ENCODE measurements at regions not wholly inside any gene's neighbourhood (a gene's known extent, or its start where the extent isn't known, plus 50 kb on each side); places are given as distances from the start of the nearest gene placed in this dataset.
"Not testable (repeated sequence)": the region's sequence is repeated elsewhere in the genome, so short reads cannot be mapped to it uniquely, and the experiment has no call there.

- DNase-seq (ENCODE audit: low read depth) = no peak
Measured at GRCh38 chr15:58295637-58296215, 136.1 kb upstream of the LIPC start.

DNA sequence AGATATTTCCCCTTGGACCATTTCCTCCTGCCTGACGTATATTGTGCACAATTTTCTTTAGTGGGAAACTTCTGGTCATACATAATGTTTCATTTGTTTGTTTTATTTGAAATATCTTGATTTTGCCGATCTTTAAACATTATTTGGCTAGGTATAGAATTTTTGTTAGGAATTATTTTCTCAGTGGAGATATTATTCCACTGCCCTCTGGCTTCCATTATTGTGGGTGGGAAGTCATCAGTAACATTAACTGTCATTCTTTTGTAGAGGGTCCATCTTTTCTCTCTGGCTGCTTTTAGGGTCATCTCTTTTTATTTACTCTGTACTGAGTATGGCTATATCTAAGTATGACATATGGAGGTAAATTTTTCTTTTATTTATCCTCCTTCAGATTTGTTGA lies 135.5 kb upstream of the LIPC start:
- no peak for DNase-seq (ENCODE audit: low read depth)

GRCh38 chr15:58297639-58298038 lies 134.2 kb upstream of the LIPC start:
- no peak for DNase-seq (ENCODE audit: low read depth)

DNA sequence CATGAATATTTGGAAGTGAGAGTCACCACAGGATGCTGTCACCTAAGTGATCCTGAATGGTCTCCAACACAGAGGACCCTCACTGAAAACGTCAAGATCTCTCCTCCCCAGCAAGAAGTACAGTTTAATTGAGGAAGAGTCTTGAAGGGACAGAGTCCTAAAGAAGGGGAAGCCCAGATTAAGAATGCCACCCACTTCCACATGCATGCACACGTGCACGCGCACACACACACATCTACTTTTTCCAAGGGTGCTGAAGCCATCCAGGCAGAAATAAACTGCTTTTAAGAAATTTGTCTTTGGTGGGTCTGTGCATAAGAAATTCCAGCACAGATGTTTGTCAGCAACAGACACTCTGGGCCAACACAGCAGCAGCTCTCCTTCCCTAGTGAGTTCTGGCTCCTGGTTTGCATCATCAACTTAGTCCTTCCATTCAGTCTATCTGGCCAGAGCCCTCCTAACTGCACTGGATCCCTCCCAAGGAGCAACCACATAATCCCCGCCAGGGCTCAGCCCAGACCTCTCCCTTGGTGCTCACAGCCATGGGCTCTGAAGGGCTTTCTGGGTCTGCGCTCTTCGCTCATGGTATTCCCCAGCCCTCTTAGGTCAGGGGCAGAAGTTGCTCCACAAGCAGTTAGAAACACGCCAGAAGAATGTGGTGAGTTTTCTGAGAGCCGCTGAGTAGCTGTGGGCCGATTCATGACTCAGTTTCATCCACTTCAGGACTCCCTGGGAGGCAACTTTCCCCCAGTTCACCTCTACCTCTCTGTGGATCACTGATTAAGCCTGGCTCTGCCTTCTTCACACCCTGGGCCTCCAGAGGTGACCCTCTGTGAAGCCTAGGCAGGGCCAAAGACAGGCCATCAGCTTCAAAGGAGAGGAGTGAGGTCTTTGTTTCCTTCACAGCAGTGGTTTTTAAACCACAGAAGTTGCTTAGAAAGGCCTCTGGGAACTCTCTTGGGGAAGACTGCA lies 132.6 kb upstream of the LIPC start:
- DNase-seq (ENCODE audit: low read depth) = no peak

DNA sequence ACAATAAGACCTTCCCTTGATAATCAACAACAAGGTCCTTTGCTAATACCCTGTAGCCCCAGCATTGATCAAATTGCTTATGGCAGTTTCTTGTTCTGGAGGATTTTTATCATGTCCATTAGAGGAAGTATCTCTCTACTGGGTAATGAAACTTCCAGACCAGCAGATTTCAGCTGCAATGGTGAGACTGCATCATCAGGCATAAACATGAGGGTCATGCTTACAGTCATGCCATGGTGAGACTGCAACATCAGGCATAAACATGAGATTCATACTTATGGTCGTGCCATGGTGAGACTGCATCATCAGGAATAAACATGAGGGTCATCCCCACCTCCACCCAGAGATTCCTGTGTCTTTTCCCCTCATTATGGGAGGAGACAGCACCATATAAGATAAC lies 129.0 kb upstream of the LIPC start:
- DNase-seq (ENCODE audit: low read depth) = no peak

GRCh38 chr15:58303236-58303635 lies 128.6 kb upstream of the LIPC start:
- DNase-seq (ENCODE audit: low read depth) = no peak

DNA sequence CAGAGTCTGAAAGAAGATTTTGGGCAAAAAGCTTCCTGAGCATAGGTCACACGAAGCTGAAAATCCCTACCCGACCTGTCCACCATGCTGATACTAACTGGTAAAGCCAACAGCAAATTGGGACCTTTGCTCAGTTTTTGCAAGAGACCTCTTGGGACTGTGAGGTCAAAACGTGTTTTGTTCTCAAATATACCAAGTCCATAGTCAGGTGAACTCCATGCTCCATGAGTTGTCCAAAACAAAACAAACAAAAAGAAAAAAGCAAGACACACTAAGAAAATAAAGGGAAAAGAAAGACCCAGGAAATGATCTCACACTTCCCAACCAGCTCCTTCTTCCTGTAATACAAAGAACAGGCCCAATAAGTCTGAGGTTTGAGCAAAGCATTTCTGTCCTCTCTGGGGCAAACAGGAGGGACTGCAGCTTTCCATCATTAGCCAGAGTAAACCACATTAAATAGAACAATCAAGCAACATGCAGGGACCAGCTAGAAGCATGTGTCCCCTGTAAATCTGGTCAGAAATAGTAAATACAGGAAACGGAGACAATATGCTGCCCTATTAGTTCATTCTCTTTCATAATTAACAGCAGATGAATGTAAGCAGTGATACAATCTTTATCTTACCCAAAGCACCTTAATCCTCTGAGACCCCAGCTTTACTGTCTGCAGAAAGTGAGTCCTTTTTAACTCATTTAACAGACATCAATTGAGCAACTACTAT lies 125.0 kb upstream of the LIPC start:
- no peak for DNase-seq (ENCODE audit: low read depth)

GRCh38 chr15:58307313-58307961 lies 124.4 kb upstream of the LIPC start:
- DNase-seq (ENCODE audit: low read depth) = no peak

GRCh38 chr15:58308742-58309355 lies 122.9 kb upstream of the LIPC start:
- no peak for DNase-seq (ENCODE audit: low read depth)

- no peak for DNase-seq (ENCODE audit: low read depth)
Measured at GRCh38 chr15:58309963-58310928, 121.5 kb upstream of the LIPC start.

DNA sequence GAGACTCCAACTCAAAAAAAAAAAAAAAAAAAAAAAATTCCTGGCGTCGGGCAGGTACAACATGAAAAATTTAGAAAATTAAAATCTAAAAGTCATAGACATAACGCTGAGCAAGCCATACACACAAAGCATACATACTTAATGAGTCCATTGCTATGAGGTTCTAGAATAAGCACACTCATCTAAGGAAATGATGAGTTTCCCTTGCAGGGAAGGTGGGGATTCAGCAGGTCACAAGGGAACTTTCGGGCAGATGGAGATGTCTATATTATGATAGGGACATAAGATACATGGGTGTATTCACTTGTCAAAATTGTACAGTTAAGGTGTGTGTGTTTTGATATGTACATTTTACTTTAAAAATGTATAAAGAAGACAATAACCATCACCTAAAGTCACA lies 120.2 kb upstream of the LIPC start:
- no peak for DNase-seq (ENCODE audit: low read depth)

DNA sequence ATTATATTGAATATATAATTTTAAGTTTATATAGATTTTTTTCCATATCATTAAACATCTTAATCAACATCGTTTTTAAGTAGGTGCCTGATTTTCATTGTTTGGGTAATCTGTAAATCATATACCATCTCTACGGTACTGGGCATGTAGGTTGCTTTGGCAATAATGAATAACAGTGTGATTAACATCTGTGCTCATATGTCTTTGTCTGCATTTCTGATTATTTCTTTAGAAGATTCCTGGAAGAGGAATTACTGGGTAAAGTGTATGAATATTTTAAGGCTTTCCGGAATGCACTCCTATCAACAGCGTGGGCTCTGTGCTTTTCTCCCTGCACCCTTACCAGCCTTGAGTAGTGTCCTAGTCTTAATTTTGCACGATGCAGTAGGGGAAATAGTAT lies 119.8 kb upstream of the LIPC start:
- DNase-seq (ENCODE audit: low read depth) = no peak

DNA sequence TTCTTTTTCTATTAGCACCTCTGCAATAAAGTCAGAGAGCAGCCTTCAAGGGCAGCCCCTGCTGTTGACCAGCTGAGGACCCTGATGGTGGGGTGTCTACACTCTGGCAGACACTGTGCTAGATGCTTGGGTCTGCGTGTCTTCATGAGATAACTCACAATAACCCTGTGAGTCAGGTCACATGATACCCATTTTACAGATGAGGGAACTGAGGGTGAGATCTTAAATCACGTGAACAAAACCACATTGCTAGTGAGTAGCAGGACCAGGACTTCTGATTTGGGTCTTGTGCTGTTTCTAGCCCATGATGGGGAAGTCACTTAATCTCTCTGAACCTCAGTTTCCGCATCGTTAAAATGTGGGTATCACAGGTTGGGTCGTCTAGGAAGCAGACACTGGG lies 118.5 kb upstream of the LIPC start:
- no peak for DNase-seq (ENCODE audit: low read depth)

GRCh38 chr15:58313810-58314592 lies 117.8 kb upstream of the LIPC start:
- DNase-seq (ENCODE audit: low read depth) = no peak

DNA sequence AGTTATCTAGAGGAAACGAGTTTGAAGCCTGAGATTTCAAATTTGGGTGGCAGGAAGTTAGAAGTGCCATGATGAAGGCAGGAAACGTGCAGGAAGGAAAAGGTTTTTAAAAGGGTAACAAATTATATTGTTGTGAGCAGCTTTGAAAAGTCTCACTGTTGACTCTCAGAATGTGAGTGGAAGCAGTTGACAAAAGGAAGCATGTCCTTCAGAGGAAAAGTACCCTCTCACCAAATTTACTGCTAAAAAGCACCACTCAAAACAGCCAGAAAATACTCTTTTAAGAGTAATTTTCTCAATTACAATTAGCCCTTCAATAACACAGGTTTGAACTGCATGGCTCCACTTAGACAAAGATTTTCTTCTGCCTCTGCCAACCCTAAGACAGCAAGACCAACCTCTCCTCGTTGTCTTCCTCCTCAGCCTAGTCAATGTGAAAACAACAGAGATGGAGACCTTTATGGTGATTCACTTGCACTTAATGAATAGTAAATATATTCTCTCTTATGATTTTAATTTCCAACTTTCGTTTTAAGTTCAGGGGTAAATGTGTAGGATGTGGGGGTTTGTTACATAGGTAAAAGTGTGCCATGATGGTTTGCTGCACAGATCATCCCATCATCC lies 117.1 kb upstream of the LIPC start:
- no peak for DNase-seq (ENCODE audit: low read depth)

DNA sequence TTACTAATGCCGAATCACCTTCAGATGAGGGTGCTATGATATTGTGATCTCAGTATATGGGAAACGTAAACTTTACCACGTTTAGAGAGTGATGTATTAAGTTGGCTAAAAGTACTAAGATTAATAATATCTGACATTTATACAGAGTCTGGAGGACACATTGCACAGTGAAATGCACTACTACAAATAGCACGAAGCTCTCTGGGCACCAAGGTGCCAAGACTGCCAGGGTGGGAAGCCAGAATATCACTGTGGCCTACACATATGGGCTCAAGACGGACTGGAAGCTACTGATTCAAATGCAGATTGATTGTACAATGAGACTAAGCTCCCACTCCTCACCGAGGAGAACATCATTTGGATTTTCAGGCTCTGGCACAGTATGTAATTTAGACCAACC lies 113.3 kb upstream of the LIPC start:
- no peak for DNase-seq (ENCODE audit: low read depth)

GRCh38 chr15:58321034-58321433 lies 110.8 kb upstream of the LIPC start:
- no peak for DNase-seq (ENCODE audit: low read depth)

GRCh38 chr15:58322253-58322652 lies 109.5 kb upstream of the LIPC start:
- DNase-seq (ENCODE audit: low read depth) = no peak

DNA sequence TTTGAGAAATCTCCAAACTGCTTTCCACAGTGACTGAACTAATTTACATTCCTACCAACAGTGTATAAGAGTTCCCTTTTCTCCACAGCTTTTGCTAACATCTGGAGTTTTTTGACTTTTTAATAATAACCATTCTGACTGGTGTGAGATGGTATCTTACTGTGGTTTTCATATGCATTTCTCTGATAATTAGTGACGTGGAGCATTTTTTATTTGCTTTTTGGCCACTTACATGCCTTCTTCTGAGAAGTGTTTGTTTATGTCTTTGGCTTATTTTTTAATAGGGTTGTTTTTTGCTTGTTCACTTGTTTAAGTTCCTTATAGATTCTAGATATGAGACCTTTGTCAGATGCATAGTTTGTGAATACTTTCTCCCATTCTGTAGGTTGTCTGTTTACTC lies 108.5 kb upstream of the LIPC start:
- not testable (repeated sequence) for DNase-seq (ENCODE audit: low read depth)
